H7 (cell line): ENCODE measurements at regions not wholly inside any gene's neighbourhood (a gene's known extent, or its start where the extent isn't known, plus 50 kb on each side); places are given as distances from the start of the nearest gene placed in this dataset.
A peak's percentile ranks its signal among the peaks of the same experiment; 100 is the strongest.

Experiments used
- DNase-seq: peaks from one replicate; pipeline ENCODE4 v3.0.0; 2012
- H3K27me3 ChIP-seq: 2 replicates; pipeline ENCODE4 v1.6.0; 2011; ENCODE audit warnings: mild to moderate bottlenecking, low read length; ENCODE audit not compliant: control insufficient read depth, insufficient read depth
- H3K36me3 ChIP-seq: replicated peaks from 2 replicates; pipeline ENCODE4 v1.5.1; 2011; ENCODE audit warnings: low read length; ENCODE audit not compliant: control insufficient read depth, insufficient read depth
- H3K4me3 ChIP-seq: 2 replicates; pipeline ENCODE4 v1.5.1; 2011; ENCODE audit warnings: low read depth, mild to moderate bottlenecking, control low read depth, low read length, moderate library complexity; ENCODE audit not compliant: insufficient read depth

DNA sequence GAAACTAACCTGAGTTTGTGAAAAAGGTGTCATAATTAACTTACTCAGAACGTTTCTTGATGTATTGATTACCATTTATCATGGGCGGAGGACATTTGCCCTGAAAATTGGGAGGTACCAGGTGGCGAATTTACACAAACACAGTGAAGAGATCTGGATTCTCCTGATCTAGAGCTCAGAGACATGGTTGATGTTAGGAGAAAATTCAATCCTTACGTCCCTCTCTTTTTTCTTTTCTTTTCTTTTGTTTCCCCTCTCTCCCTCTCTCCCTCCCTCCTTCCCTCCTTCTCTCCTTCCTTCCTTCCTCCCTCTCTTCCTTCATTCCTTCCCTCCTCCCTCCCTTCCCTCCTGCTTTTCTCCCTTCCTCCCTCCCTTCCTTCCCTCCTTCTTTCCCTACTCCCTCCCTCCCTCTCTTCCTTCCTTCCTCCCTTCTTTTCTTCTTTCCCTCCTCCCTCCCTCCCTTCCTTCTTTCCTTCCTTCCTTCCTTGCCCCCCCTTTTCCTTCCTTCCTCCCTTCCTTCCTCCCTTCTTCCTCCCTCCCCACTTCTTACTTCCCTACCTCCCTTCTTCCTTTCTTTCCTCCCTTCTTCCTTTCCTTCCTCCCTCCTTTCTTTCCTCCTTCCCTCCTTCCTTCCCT lies 234.1 kb downstream of the OTOR start:
- DNase-seq: no peak
- Histone ChIP-seq H3K36me3 (no peaks in the 10 kb centered on the region), H3K4me3 (no peak overlapping the region), H3K27me3 (no peaks in the 10 kb centered on the region)

DNA sequence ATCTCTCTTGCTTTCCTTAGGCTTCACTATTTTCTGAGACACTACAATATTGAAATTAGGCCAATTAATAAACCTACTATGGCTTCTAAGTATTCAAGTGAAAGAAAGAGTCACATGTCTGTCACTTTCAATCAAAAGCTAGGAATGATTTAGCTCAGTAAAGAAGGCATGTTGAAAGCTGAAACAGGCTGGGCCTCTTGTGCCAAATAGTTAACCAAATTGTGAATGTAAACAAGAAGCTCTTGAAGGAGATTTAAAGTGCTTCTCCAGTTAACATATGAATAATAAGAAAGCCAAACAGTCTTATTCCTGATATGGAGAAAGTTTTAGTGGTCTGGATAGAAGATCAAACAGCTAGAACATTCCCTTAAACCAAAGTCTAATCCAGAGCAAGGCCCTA lies 236.3 kb downstream of the OTOR start:
- no peaks in the 10 kb centered on the region for H3K27me3 ChIP-seq
- no peaks in the 10 kb centered on the region for H3K36me3 ChIP-seq
- H3K4me3 ChIP-seq: no peak overlapping the region
- no peak for DNase-seq

DNA sequence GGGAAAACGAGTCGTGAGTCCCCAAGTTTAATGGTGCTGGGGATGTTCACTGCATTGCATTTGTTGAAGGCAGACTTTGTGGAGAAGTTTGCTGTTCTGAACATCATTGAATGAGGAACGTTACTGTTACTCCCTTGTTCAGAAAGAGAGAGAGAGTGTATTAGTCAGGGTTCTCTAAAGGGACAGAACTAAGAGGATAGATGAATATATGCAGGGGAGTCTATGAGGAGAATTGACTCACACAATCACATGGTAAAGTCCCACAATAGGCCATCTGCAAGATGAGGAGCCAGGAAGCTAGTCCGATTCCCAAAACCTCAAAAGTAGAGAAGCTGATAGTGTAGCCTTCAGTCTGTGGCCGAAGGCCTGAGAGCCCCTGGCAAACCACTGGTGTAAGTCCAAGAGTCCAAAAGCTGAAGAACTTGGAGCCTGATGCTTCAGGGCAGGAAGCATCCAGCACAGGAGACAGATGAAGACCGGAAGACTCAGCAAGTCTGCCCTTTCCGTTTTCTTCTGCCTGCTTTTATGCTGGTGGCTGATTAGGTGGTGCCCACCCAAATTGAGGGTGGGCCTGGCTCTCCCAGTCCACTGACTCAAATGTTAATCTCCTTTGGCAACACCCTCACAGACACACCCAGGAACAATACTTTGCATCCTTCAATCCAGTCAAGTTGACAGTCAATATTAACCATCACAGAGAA lies 223.5 kb upstream of the PCSK2 start:
- H3K36me3 ChIP-seq: no peaks in the 10 kb centered on the region
- no peaks in the 10 kb centered on the region for H3K27me3 ChIP-seq
- H3K4me3 ChIP-seq: no peak overlapping the region
- DNase-seq: no peak

DNA sequence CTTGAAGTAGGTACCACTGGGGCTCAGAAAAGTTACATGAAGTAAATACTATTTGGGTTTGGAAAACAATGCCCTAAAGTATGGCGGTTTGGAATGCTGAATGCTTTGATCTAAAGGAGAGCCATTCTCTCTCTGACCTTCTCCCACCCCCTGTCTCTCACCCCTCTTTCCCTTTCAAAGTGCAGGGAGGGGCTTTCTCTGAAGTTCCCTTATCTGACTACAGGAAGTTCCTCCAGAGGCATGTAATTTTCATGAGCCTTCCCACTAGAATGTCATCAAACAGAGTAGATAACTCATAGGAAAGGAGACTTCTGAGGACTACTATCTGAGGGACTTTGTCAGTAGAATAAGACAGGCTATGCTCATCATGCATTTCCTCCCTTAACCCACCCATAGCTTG lies 216.7 kb upstream of the PCSK2 start:
- Histone ChIP-seq H3K36me3 (no peaks in the 10 kb centered on the region), H3K27me3 (no peaks in the 10 kb centered on the region), H3K4me3 (no peak overlapping the region)
- DNase-seq: no peak

DNA sequence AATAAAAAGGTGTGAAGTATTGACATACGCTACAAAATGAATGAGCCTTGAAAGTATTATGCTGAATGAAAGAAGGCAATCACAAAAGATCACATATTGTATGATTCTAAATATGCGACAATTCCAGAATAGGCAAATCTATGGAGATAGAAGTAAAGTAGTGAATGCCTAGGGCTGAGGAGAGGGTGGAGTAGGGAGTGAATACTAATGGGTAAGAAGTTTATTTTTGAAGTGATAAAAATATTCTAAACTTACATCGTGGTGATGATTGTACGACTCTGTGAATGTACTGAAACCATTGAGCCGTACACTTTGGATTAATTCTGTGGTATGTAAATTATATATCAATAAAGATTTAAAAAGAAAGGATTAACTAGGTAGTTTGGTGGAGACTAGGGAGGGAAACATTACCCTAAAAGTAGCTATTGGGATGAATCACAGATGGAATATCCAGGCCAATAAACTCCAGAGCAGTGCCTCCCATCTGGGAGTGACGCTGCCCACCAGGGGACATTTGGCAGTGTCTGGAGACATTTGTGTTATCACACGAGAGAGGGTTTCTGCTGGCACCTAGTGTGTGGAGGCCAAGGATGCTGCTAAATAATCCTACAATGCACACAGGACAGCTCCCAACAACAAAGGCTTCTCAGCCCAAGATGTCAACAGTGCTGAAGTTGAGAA lies 214.2 kb upstream of the PCSK2 start:
- Histone ChIP-seq H3K27me3 (no peaks in the 10 kb centered on the region), H3K4me3 (no peak overlapping the region), H3K36me3 (no peaks in the 10 kb centered on the region)
- no peak for DNase-seq

DNA sequence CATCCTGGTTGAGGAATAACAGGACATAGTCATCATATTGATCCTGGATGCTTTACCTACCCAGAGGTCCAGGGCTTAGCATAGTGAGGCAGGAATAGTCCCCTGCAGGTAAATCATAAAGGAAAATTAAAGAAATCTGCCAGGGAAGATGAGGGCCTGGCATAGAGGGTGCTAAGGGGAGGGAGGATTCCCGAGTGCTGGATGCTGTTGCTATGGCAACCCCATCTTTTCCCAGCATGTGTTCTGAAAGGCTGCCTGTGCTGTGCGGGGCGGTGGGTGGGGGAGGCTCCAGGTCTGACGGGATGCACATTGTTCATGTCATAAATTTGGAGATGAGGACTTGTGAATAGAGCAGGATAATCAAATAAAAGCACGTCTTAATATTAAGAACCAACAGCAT lies 212.6 kb upstream of the PCSK2 start:
- DNase-seq: no peak
- H3K27me3 ChIP-seq: no peaks in the 10 kb centered on the region
- H3K36me3 ChIP-seq: no peaks in the 10 kb centered on the region
- no peak overlapping the region for H3K4me3 ChIP-seq

DNA sequence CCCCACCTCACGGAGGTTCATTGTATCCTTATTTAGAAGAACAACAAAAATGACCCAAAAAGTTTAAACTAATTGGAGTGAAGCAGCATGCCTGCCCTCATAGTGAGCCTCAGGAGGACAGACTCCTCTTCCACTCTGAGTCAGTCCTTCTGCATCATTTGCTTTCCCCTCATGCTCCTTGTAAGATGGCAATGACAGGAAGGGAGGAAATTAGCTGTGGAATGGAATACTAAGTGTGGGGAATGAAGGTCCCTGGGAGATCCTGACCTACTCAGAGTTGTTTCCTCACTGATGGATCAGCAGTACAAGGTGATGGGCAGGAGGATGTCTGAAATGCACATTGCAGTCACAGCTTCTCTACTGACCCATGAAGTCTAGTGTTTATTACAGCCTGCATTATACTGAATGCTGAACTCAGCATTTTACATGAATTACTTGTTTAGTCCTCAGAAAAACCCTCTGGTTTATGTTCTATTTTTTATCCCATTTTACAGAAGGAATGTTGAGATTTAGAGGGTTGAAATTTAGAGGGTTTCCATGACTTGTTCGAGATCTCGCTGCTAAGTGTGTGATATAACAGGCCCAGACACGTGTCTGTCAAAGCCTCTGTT lies 212.0 kb upstream of the PCSK2 start:
- Histone ChIP-seq H3K4me3 (no peak overlapping the region), H3K27me3 (no peaks in the 10 kb centered on the region), H3K36me3 (no peaks in the 10 kb centered on the region)
- DNase-seq: no peak

DNA sequence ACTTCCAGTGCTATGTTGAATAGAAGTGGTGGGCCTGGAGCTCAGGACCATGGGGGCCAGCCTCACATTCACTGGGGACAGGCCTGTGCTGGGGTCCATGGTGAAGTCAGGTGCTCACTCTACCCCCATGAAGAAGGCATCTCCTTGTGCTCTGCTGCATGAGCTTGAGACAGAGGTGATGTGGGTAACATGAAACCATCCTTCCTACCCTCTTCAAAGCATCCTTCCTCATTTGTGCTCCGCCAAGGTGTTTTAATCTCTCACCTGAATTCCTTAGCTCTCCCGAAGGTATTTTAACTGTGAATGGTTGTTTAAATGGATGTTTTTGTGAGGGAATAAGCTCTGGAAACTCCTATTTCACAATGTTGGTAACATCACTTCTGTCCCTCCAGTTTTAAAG lies 209.6 kb upstream of the PCSK2 start:
- H3K27me3 ChIP-seq: no peaks in the 10 kb centered on the region
- no peak overlapping the region for H3K4me3 ChIP-seq
- DNase-seq: no peak
- H3K36me3 ChIP-seq: no peaks in the 10 kb centered on the region

DNA sequence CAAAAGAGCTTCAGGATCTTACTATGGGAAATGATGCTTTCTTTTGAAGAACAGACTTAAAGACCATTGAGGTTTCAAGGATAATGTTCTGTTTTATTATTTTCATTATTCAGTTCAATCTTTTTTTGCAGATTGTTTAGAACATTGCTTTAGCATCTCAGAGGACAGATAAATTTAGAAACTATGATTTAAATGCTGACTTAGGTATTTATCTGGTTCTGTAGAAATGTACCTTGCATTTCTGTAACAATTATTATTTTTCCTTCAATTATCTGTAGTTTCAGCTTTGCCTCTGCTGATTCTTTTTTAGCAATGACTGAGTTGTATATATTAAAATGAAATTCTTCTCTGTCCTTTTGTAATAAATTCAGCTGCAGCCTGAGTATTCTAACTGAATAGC lies 205.4 kb upstream of the PCSK2 start:
- Histone ChIP-seq H3K36me3 (no peaks in the 10 kb centered on the region), H3K27me3 (no peaks in the 10 kb centered on the region), H3K4me3 (no peak overlapping the region)
- DNase-seq: no peak

DNA sequence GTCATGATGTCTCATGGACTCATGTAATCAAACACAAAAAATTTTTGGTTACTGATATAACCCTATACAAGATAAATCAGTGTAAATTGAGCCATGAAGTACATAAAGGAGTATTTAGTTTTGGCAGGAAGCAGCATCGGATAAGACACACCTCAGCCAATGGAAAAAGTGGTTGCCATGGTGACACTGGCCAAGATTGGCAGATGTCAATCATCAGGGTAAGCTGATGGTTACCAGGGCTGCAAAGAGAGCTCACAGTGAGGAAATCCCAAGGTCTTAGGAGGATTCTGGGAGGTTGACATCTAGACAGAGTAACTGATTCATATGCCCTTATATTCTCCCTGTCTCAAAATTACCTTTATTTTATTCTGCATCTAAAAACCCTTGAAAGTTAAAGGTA lies 203.8 kb upstream of the PCSK2 start:
- no peak overlapping the region for H3K4me3 ChIP-seq
- DNase-seq: no peak
- no peaks in the 10 kb centered on the region for H3K36me3 ChIP-seq
- no peaks in the 10 kb centered on the region for H3K27me3 ChIP-seq

DNA sequence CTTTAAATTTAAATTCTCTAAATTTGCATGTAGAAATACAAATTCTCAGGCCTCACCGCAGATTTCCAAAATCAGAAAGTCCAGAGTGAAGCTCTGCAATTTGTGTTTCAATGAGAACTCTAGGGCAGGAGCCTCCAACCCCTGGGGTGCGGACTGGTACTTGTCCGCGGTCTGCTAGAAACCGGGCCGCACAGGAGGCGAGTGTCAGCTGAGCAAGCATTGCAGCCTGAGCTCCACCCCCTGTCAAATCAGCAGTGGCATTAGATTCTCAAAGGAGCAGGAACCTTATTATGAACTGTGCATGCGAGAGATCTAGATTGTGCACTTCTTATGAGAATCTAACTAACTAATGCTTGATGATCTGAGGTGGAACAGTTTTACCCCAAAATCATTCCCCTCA lies 203.0 kb upstream of the PCSK2 start:
- DNase-seq: peak; percentile 22
- Histone ChIP-seq H3K4me3 (no peak overlapping the region), H3K36me3 (no peaks in the 10 kb centered on the region), H3K27me3 (no peaks in the 10 kb centered on the region)

DNA sequence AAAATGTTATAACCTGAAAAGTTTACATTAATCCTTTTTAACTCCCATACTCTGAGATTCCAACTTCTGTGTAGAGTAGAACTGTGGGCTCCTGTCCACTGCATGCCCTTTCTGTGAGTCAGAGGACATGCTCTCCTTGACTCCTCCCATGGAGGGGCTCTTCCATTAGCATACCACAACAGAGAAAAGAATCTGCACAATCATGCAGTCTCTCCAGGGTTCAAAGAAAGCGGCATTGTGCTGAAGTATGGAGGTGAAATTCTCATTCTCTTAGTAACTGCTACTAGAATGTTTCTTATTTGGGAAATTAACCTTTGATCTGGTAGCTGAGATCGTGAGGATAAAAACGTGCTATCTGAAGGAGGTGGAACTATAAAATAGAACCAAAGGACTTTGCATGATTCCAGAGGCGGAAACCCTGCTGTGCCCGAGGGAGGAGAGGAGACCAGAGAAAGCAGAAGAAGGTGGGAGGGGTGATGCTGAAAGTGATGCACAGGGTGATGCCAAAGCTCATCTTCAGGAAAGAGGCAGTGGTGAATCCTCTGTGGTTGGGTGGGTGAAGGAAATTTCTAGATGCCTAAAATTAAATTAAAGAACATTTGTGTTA lies 202.2 kb upstream of the PCSK2 start:
- DNase-seq: peak; percentile 43
- Histone ChIP-seq H3K36me3 (no peaks in the 10 kb centered on the region), H3K4me3 (no peak overlapping the region), H3K27me3 (no peaks in the 10 kb centered on the region)

DNA sequence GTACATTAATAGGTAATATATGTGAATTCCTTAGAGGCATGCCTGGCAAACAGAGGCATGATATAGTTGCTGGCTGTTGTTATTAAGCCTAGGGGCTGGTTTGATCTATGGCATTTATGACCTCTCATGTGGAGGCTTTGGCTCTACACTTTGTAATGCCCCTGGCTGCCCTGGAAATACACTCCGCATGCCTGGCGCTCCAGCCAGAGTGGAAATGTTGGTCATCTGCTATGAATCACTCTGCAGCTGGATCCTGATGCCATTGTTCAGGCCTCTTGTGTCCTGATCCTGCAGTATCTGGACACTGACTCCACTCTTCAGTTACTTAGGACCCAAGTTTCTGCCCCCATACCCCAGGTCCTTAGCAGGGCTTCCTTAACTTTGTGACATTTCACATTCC lies 200.5 kb upstream of the PCSK2 start:
- H3K27me3 ChIP-seq: no peaks in the 10 kb centered on the region
- no peak for DNase-seq
- H3K4me3 ChIP-seq: no peak overlapping the region
- H3K36me3 ChIP-seq: no peaks in the 10 kb centered on the region

DNA sequence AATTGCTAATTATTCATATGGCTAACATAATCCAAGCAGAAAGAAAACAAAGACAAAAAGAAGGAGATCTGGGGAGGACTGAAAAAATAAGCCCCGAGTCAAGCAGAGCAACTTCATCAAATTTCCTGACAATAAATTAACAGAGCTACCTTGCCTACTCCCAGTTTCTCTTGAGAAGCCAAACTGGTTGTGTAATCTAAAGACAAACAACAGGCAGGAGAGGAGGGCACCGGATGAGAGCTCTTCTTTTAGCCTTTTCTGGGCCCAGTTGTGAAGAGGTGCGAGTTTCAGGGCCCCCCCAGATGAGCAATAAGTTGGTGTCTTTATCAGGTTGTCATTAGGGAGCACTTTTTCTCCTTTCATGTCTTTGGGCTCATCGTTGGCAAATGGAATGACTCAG lies 197.1 kb upstream of the PCSK2 start:
- Histone ChIP-seq H3K36me3 (no peaks in the 10 kb centered on the region), H3K4me3 (no peak overlapping the region), H3K27me3 (no peaks in the 10 kb centered on the region)
- no peak for DNase-seq

DNA sequence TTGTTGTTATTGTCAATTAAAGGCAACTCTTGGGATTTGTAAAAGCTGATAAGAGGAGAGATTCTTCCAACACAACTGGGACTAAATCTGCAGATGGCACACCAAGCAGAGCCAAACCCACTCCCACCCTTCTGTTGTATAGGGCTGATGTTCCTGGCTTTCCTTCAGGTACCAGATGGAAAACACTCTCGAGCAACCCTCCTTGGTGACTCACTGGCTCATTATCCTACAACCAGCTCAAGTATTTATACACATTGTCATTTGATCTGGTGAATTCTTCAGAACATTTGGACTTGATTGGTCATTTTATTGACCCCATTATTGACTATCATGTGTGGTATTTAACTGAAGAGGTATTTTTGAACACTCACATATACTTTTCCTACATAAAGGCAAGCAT lies 190.3 kb upstream of the PCSK2 start:
- H3K4me3 ChIP-seq: no peak overlapping the region
- no peaks in the 10 kb centered on the region for H3K36me3 ChIP-seq
- no peaks in the 10 kb centered on the region for H3K27me3 ChIP-seq
- DNase-seq: no peak
